ENCODE measurements at regions not wholly inside any gene's neighbourhood (a gene's known extent, or its start where the extent isn't known, plus 50 kb on each side); places are given as distances from the start of the nearest gene placed in this dataset.

GRCh38 chr12:85504164-85504563 is 224.1 kb downstream of the ALX1 start:
- DNase-seq: no peak

- DNase-seq: no peak
Measured at GRCh38 chr12:85504624-85505023, 224.6 kb downstream of the ALX1 start.

GRCh38 chr12:85507456-85507855 is 227.4 kb downstream of the ALX1 start:
- DNase-seq: no peak

- no peak for DNase-seq
Measured at GRCh38 chr12:85509081-85509856, 229.2 kb downstream of the ALX1 start.

GRCh38 chr12:85509857-85510256 is 229.8 kb downstream of the ALX1 start:
- no peak for DNase-seq

- no peak for DNase-seq
Measured at GRCh38 chr12:85516039-85516438, 236.0 kb downstream of the ALX1 start.

- DNase-seq: no peak
Measured at GRCh38 chr12:85516667-85517325, 236.8 kb downstream of the ALX1 start.

- DNase-seq: no peak
Measured at GRCh38 chr12:85519163-85519562, 239.1 kb downstream of the ALX1 start.

GRCh38 chr12:85523197-85523596 is 243.2 kb downstream of the ALX1 start:
- no peak for DNase-seq

- DNase-seq: no peak
Measured at GRCh38 chr12:85527192-85527591, 247.2 kb downstream of the ALX1 start.

GRCh38 chr12:85529896-85530295 is 249.9 kb downstream of the ALX1 start:
- no peak for DNase-seq

- no peak for DNase-seq
Measured at GRCh38 chr12:85530456-85530855, 250.4 kb downstream of the ALX1 start.

GRCh38 chr12:85531341-85531740 is 251.3 kb downstream of the ALX1 start:
- no peak for DNase-seq

- DNase-seq: no peak
Measured at GRCh38 chr12:85549640-85550039, 269.6 kb downstream of the ALX1 start.

GRCh38 chr12:85550924-85551323 is 270.9 kb downstream of the ALX1 start:
- DNase-seq: no peak

GRCh38 chr12:85552461-85552860 is 272.4 kb downstream of the ALX1 start:
- DNase-seq: no peak

GRCh38 chr12:85557850-85558249 is 277.8 kb downstream of the ALX1 start:
- DNase-seq: no peak

- no peak for DNase-seq
Measured at GRCh38 chr12:85558684-85559083, 277.5 kb downstream of the RASSF9 start.

- no peak for DNase-seq
Measured at GRCh38 chr12:85559127-85559526, 277.1 kb downstream of the RASSF9 start.

- no peak for DNase-seq
Measured at GRCh38 chr12:85559536-85559935, 276.7 kb downstream of the RASSF9 start.

- DNase-seq: no peak
Measured at GRCh38 chr12:85562765-85563164, 273.4 kb downstream of the RASSF9 start.

GRCh38 chr12:85564786-85565185 is 271.4 kb downstream of the RASSF9 start:
- no peak for DNase-seq

Data from anterior cingulate cortex (tissue), 58 donors.